ENCODE measurements at regions not wholly inside any gene's neighbourhood (a gene's known extent, or its start where the extent isn't known, plus 50 kb on each side); places are given as distances from the start of the nearest gene placed in this dataset.

- WGBS, 2 experiments (ENCODE audit: insufficient coverage in 1 of 2, insufficient read length in 1 of 2), result 89 to 92% methylated on average over 7 of the region's 7 CpGs
- H3K27ac Mint-ChIP-seq, result no peak overlapping the region
- DNase-seq, result no peak
- H3K36me3 ChIP-seq (ENCODE audit: control insufficient read depth, insufficient read depth, low read length), result no peaks in the 10 kb centered on the region
- no peaks in the 10 kb centered on the region for H3K27me3 Mint-ChIP-seq (ENCODE audit: insufficient read depth)
- no peak for TF ChIP-seq CTCF (conservative IDR thresholded peaks at IDR 0.05)
- no peak overlapping the region for H3K27ac ChIP-seq (ENCODE audit: low read depth, low read length)
- H3K9me3 Mint-ChIP-seq, result no peaks in the 10 kb centered on the region
- no peaks in the 10 kb centered on the region for H3K36me3 Mint-ChIP-seq (ENCODE audit: low read depth)
- no peaks in the 10 kb centered on the region for H3K4me1 Mint-ChIP-seq
- no peak overlapping the region for H3K4me3 Mint-ChIP-seq
- H3K9me3 ChIP-seq (ENCODE audit: control insufficient read depth, low read length), result no peaks in the 10 kb centered on the region
- H3K4me1 ChIP-seq (ENCODE audit: control insufficient read depth, insufficient read depth, low read length), result no peaks in the 10 kb centered on the region
- H3K27me3 ChIP-seq (ENCODE audit: control insufficient read depth, insufficient read depth, low read length, poor library complexity, severe bottlenecking), result no peaks in the 10 kb centered on the region
- no peak overlapping the region for H3K4me3 ChIP-seq (ENCODE audit: low read length)
- no peak overlapping the region for H3K9ac ChIP-seq (ENCODE audit: extremely low read depth, low read length, poor library complexity, severe bottlenecking)
Measured at GRCh38 chr16:9567666-9568065, 476.2 kb downstream of the HAPSTR1 start.

GRCh38 chr16:9568261-9568660, 476.8 kb downstream of the HAPSTR1 start:
- 95 to 100% methylated on average over 2 of the region's 2 CpGs for WGBS, 2 experiments (ENCODE audit: insufficient coverage in 1 of 2, insufficient read length in 1 of 2)
- Histone ChIP-seq H3K9me3 (ENCODE audit: control insufficient read depth, low read length) (no peaks in the 10 kb centered on the region), H3K27ac (ENCODE audit: low read depth, low read length) (no peak overlapping the region), H3K4me1 (ENCODE audit: control insufficient read depth, insufficient read depth, low read length) (no peaks in the 10 kb centered on the region), H3K36me3 (ENCODE audit: control insufficient read depth, insufficient read depth, low read length) (no peaks in the 10 kb centered on the region), H3K4me3 (ENCODE audit: low read length) (no peak overlapping the region), H3K27me3 (ENCODE audit: control insufficient read depth, insufficient read depth, low read length, poor library complexity, severe bottlenecking) (no peaks in the 10 kb centered on the region), H3K9ac (ENCODE audit: extremely low read depth, low read length, poor library complexity, severe bottlenecking) (no peak overlapping the region)
- no peak for DNase-seq
- Mint-ChIP-seq H3K27ac (no peak overlapping the region), H3K27me3 (ENCODE audit: insufficient read depth) (no peaks in the 10 kb centered on the region), H3K36me3 (ENCODE audit: low read depth) (no peaks in the 10 kb centered on the region), H3K4me1 (no peaks in the 10 kb centered on the region), H3K9me3 (no peaks in the 10 kb centered on the region), H3K4me3 (no peak overlapping the region)
- no peak for TF ChIP-seq CTCF (conservative IDR thresholded peaks at IDR 0.05)

- H3K36me3 ChIP-seq (ENCODE audit: control insufficient read depth, insufficient read depth, low read length), result no peaks in the 10 kb centered on the region
- 83 to 100% methylated on average over 1 to 3 of the region's 3 CpGs for WGBS, 2 experiments (ENCODE audit: insufficient coverage in 1 of 2, insufficient read length in 1 of 2)
- no peak overlapping the region for H3K9ac ChIP-seq (ENCODE audit: extremely low read depth, low read length, poor library complexity, severe bottlenecking)
- Mint-ChIP-seq H3K27ac (no peak overlapping the region), H3K4me3 (no peak overlapping the region), H3K9me3 (no peaks in the 10 kb centered on the region), H3K27me3 (ENCODE audit: insufficient read depth) (no peaks in the 10 kb centered on the region), H3K4me1 (no peaks in the 10 kb centered on the region), H3K36me3 (ENCODE audit: low read depth) (no peaks in the 10 kb centered on the region)
- no peak overlapping the region for H3K4me3 ChIP-seq (ENCODE audit: low read length)
- DNase-seq, result no peak
- no peaks in the 10 kb centered on the region for H3K27me3 ChIP-seq (ENCODE audit: control insufficient read depth, insufficient read depth, low read length, poor library complexity, severe bottlenecking)
- no peak overlapping the region for H3K27ac ChIP-seq (ENCODE audit: low read depth, low read length)
- H3K9me3 ChIP-seq (ENCODE audit: control insufficient read depth, low read length), result no peaks in the 10 kb centered on the region
- no peaks in the 10 kb centered on the region for H3K4me1 ChIP-seq (ENCODE audit: control insufficient read depth, insufficient read depth, low read length)
- no peak for TF ChIP-seq CTCF (conservative IDR thresholded peaks at IDR 0.05)
Measured at GRCh38 chr16:9570521-9570920, 479.1 kb downstream of the HAPSTR1 start.
